ENCODE measurements at regions not wholly inside any gene's neighbourhood (a gene's known extent, or its start where the extent isn't known, plus 50 kb on each side); places are given as distances from the start of the nearest gene placed in this dataset.

- Mint-ChIP-seq H3K4me1 (peaks cover 22% of the 10 kb centered on the region), H3K27me3 (ENCODE audit: insufficient read depth) (no peaks in the 10 kb centered on the region), H3K9me3 (peaks cover 2% of the 10 kb centered on the region), H3K27ac (no peak overlapping the region), H3K36me3 (ENCODE audit: low read depth) (no peaks in the 10 kb centered on the region), H3K4me3 (no peak overlapping the region)
- no peaks in the 10 kb centered on the region for H3K9me3 ChIP-seq (ENCODE audit: control insufficient read depth, low read length)
- no peak overlapping the region for H3K27ac ChIP-seq (ENCODE audit: low read depth, low read length)
- 92 to 100% methylated on average over 2 to 4 of the region's 4 CpGs for WGBS, 2 experiments (ENCODE audit: insufficient coverage in 1 of 2, insufficient read length in 1 of 2)
- H3K4me1 ChIP-seq (ENCODE audit: control insufficient read depth, insufficient read depth, low read length) = peaks cover 5% of the 10 kb centered on the region
- TF ChIP-seq, protein P1, sequence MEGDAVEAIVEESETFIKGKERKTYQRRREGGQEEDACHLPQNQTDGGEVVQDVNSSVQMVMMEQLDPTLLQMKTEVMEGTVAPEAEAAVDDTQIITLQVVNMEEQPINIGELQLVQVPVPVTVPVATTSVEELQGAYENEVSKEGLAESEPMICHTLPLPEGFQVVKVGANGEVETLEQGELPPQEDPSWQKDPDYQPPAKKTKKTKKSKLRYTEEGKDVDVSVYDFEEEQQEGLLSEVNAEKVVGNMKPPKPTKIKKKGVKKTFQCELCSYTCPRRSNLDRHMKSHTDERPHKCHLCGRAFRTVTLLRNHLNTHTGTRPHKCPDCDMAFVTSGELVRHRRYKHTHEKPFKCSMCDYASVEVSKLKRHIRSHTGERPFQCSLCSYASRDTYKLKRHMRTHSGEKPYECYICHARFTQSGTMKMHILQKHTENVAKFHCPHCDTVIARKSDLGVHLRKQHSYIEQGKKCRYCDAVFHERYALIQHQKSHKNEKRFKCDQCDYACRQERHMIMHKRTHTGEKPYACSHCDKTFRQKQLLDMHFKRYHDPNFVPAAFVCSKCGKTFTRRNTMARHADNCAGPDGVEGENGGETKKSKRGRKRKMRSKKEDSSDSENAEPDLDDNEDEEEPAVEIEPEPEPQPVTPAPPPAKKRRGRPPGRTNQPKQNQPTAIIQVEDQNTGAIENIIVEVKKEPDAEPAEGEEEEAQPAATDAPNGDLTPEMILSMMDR (conservative IDR thresholded peaks at IDR 0.05) = no peak
- no peak overlapping the region for H3K9ac ChIP-seq (ENCODE audit: extremely low read depth, low read length, poor library complexity, severe bottlenecking)
- DNase-seq = no peak
- no peak overlapping the region for H3K4me3 ChIP-seq (ENCODE audit: low read length)
- no peaks in the 10 kb centered on the region for H3K36me3 ChIP-seq (ENCODE audit: control insufficient read depth, insufficient read depth, low read length)
- no peaks in the 10 kb centered on the region for H3K27me3 ChIP-seq (ENCODE audit: control insufficient read depth, insufficient read depth, low read length, poor library complexity, severe bottlenecking)
These were observed 195.6 kb upstream of the CNR1 start for GRCh38 chr6:88361754-88362153.

GRCh38 chr6:88361298-88361697, 195.2 kb upstream of the CNR1 start:
- WGBS, 2 experiments (ENCODE audit: insufficient coverage in 1 of 2, insufficient read length in 1 of 2) = 67% methylated on average over 3 of the region's 3 CpGs; no CpG with 5 or more reads in 1 of the 2 experiments
- Histone ChIP-seq H3K9me3 (ENCODE audit: control insufficient read depth, low read length) (no peaks in the 10 kb centered on the region), H3K36me3 (ENCODE audit: control insufficient read depth, insufficient read depth, low read length) (no peaks in the 10 kb centered on the region), H3K4me1 (ENCODE audit: control insufficient read depth, insufficient read depth, low read length) (peaks cover 5% of the 10 kb centered on the region), H3K9ac (ENCODE audit: extremely low read depth, low read length, poor library complexity, severe bottlenecking) (no peak overlapping the region), H3K27me3 (ENCODE audit: control insufficient read depth, insufficient read depth, low read length, poor library complexity, severe bottlenecking) (no peaks in the 10 kb centered on the region), H3K27ac (ENCODE audit: low read depth, low read length) (no peak overlapping the region), H3K4me3 (ENCODE audit: low read length) (no peak overlapping the region)
- no peak overlapping the region for H3K27ac Mint-ChIP-seq
- no peaks in the 10 kb centered on the region for H3K36me3 Mint-ChIP-seq (ENCODE audit: low read depth)
- H3K9me3 Mint-ChIP-seq = peaks cover 2% of the 10 kb centered on the region
- H3K4me1 Mint-ChIP-seq = peaks cover 22% of the 10 kb centered on the region
- H3K27me3 Mint-ChIP-seq (ENCODE audit: insufficient read depth) = no peaks in the 10 kb centered on the region
- H3K4me3 Mint-ChIP-seq = no peak overlapping the region
- DNase-seq = peak; percentile 50
- TF ChIP-seq, protein P1 (conservative IDR thresholded peaks at IDR 0.05) = no peak

- Mint-ChIP-seq H3K4me3 (no peak overlapping the region), H3K9me3 (peaks cover 2% of the 10 kb centered on the region), H3K27ac (no peak overlapping the region), H3K36me3 (ENCODE audit: low read depth) (no peaks in the 10 kb centered on the region), H3K4me1 (peaks cover 22% of the 10 kb centered on the region), H3K27me3 (ENCODE audit: insufficient read depth) (no peaks in the 10 kb centered on the region)
- 77 to 86% methylated on average over 1 of the region's 1 CpG for WGBS, 2 experiments (ENCODE audit: insufficient coverage in 1 of 2, insufficient read length in 1 of 2)
- H3K9ac ChIP-seq (ENCODE audit: extremely low read depth, low read length, poor library complexity, severe bottlenecking) = no peak overlapping the region
- H3K4me1 ChIP-seq (ENCODE audit: control insufficient read depth, insufficient read depth, low read length) = peaks cover 5% of the 10 kb centered on the region
- H3K36me3 ChIP-seq (ENCODE audit: control insufficient read depth, insufficient read depth, low read length) = no peaks in the 10 kb centered on the region
- no peak overlapping the region for H3K4me3 ChIP-seq (ENCODE audit: low read length)
- no peaks in the 10 kb centered on the region for H3K27me3 ChIP-seq (ENCODE audit: control insufficient read depth, insufficient read depth, low read length, poor library complexity, severe bottlenecking)
- TF ChIP-seq, protein P1 (conservative IDR thresholded peaks at IDR 0.05) = no peak
- no peak for DNase-seq
- H3K27ac ChIP-seq (ENCODE audit: low read depth, low read length) = no peak overlapping the region
- no peaks in the 10 kb centered on the region for H3K9me3 ChIP-seq (ENCODE audit: control insufficient read depth, low read length)
These were observed 194.2 kb upstream of the CNR1 start for GRCh38 chr6:88360203-88360797.

Measured in endodermal cell (in vitro differentiated cells).